GM12878 (cell line): ENCODE measurements at regions not wholly inside any gene's neighbourhood (a gene's known extent, or its start where the extent isn't known, plus 50 kb on each side); places are given as distances from the start of the nearest gene placed in this dataset.

Experiments
- ATAC-seq: fragments of 200-7000 bp; cut with Tn5 transposase; 3 replicates; pipeline ENCODE4 v1.9.1; 2020; ENCODE audit warnings: mild to moderate bottlenecking, moderate library complexity
- BruUV-seq: library from RNA; stranded (reverse); fragments of 400-500 nt; replicated peaks from 2 replicates; lab custom pipeline; 2021; lab: Mats Ljungman, UMichigan
- CTCF ChIA-PET: fragments of 300-600 bp; sonication (Branson Sonifier 250); formaldehyde crosslinking; extraction: SDS; loops from one replicate; lab custom pipeline; 2021; ENCODE audit warnings: inconsistent platforms; lab: Yijun Ruan, JAX
- POLR2A ChIA-PET: fragments of 350-600 bp; formaldehyde crosslinking; extraction: SDS; loops from one replicate; lab custom pipeline; 2021; ENCODE audit warnings: inconsistent platforms; lab: Charles Lee
- RAD21 ChIA-PET: fragments of 300-600 bp; sonication (Branson Sonifier 250); formaldehyde crosslinking; loops from one replicate; lab custom pipeline; 2023; ENCODE audit warnings: antibody characterized with exemption; ENCODE audit not compliant: unreplicated experiment; lab: Charles Lee
- SMC1A ChIA-PET: fragments of 300-600 bp; sonication (Branson Sonifier 250); formaldehyde crosslinking; loops from one replicate; lab custom pipeline; 2023; ENCODE audit not compliant: unreplicated experiment, uncharacterized antibody; lab: Charles Lee
- DNase-seq: peaks from one replicate; pipeline ENCODE4 v3.0.0-alpha.2; 2011; ENCODE audit warnings: low read depth, low spot score
- FAIRE-seq: peaks from 3 replicates; lab custom pipeline; 2011; peaks lifted over from hg19 to GRCh38; lab: Jason Lieb, UNC
- H2AFZ ChIP-seq: 2 replicates; pipeline ENCODE4 v1.6.0; 2011; ENCODE audit warnings: low read depth, low read length, control low read depth; ENCODE audit not compliant: control insufficient read depth
- H3K27ac ChIP-seq: 2 replicates; pipeline ENCODE4 v1.5.1; 2011; ENCODE audit warnings: control low read depth; ENCODE audit not compliant: control insufficient read depth, insufficient read depth
- H3K27me3 ChIP-seq, 2 experiments: replicated peaks in 1 of 2; 2 replicates each; pipeline versions ENCODE4 v1.6.0 to v1.6.1; 2011; ENCODE audit warnings: low read length in 1 of 2; ENCODE audit not compliant: control insufficient read depth in 2 of 2, insufficient read depth in 2 of 2
- H3K36me3 ChIP-seq, 2 experiments: 2 replicates each; pipeline ENCODE4 v1.5.1; 2011; ENCODE audit warnings: low read length in 1 of 2; ENCODE audit not compliant: control insufficient read depth in 2 of 2, insufficient read depth in 2 of 2
- H3K4me1 ChIP-seq: 2 replicates; pipeline ENCODE4 v1.6.1; 2011; ENCODE audit warnings: mild to moderate bottlenecking, low read length, moderate library complexity, mixed read lengths; ENCODE audit not compliant: control insufficient read depth, insufficient read depth
- H3K4me2 ChIP-seq: 2 replicates; pipeline ENCODE4 v1.6.0; 2011; ENCODE audit warnings: control low read depth; ENCODE audit not compliant: control insufficient read depth, insufficient read depth
- H3K4me3 ChIP-seq: fragments of 200-600 bp; sonication (generic); 2 replicates; pipeline ENCODE4 v1.5.1; 2016
- H3K79me2 ChIP-seq: 2 replicates; pipeline ENCODE4 v1.6.0; 2011; ENCODE audit warnings: low read length; ENCODE audit not compliant: control insufficient read depth, insufficient read depth
- H3K9ac ChIP-seq: 2 replicates; pipeline ENCODE4 v1.8.0; 2011; ENCODE audit warnings: low read length, control low read depth, mixed read lengths; ENCODE audit not compliant: control insufficient read depth, insufficient read depth
- H3K9me3 ChIP-seq: replicated peaks from 3 replicates; pipeline ENCODE4 v1.5.1; 2011; ENCODE audit warnings: mild to moderate bottlenecking, low read length; ENCODE audit not compliant: control insufficient read depth, insufficient read depth
- H4K20me1 ChIP-seq: 2 replicates; pipeline ENCODE4 v1.6.0; 2011; ENCODE audit not compliant: control insufficient read depth, insufficient read depth
- E2F8 ChIP-seq: fragments of 450-650 bp; IDR thresholded peaks from 2 replicates; pipeline ENCODE4 v1.6.1; 2018; ENCODE audit warnings: mild to moderate bottlenecking, low read depth, moderate library complexity; ENCODE audit not compliant: partially characterized antibody
- NFXL1 ChIP-seq: fragments of 450-650 bp; IDR thresholded peaks from 2 replicates; pipeline ENCODE4 v1.6.1; 2017; ENCODE audit warnings: antibody characterized with exemption, mild to moderate bottlenecking, borderline replicate concordance
- NR2C2 ChIP-seq: IDR thresholded peaks from 2 replicates; pipeline ENCODE4 v1.6.1; 2011; ENCODE audit warnings: borderline replicate concordance, low read depth; ENCODE audit not compliant: control insufficient read depth, insufficient read length
- RB1 ChIP-seq: fragments of 450-650 bp; formaldehyde crosslinking; IDR thresholded peaks from 2 replicates; pipeline ENCODE4 v1.6.1; 2017; ENCODE audit warnings: mild to moderate bottlenecking, borderline replicate concordance
- SMARCA5 ChIP-seq: fragments of 450-650 bp; IDR thresholded peaks from 2 replicates; pipeline ENCODE4 v1.6.1; 2017; ENCODE audit warnings: mild to moderate bottlenecking
- ZNF207 ChIP-seq: fragments of 450-650 bp; IDR thresholded peaks from 2 replicates; pipeline ENCODE4 v1.6.1; 2014; ENCODE audit warnings: antibody characterized with exemption, mild to moderate bottlenecking, borderline replicate concordance
- WGBS: methylation state at CpG from one replicate; pipeline ENCODE4 v1.1.6; 2016; ENCODE audit warnings: low lambda C conversion rate; ENCODE audit not compliant: insufficient replicate concordance, insufficient coverage; ENCODE audit errors: missing lambda C conversion rate; 5-methylcytosine and 5-hydroxymethylcytosine counted together
- in situ Hi-C: fragments of 300-500 bp; cut with MboI; formaldehyde crosslinking; loops from 9 replicates; pipeline ENCODE4 v1.14.3; 2018; ENCODE audit warnings: mixed read lengths
- intact Hi-C: fragments of 100-400 bp; cut with micrococcal nuclease; formaldehyde crosslinking; loops from one replicate; pipeline ENCODE4 v1.14.2; 2022; ENCODE audit not compliant: unreplicated experiment

DNA sequence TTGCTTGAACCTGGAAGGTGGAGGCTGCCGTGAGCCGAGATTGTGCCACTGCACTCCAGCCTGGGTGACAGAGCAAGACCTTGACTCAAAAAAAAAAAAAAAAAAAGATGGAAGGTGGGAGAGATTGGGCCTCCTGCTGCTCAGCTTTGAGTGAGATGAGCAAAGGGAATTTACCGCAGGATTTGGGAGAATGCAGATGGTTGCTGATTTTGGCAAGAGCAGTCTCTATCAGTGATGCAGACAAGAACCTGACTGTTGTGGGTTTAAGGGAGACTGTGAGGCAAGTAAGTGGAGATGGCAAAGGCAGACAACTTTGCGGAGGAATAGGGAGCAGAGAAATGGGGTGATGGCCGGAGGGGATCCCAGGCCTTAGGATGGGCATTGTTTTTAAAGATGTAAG, 1140.8 kb upstream of the AUTS2 start:
- ChIA-PET RAD21 (no interaction called here), SMC1A (no interaction called here), CTCF (no interaction called here), POLR2A (no interaction called here)
- no peak for FAIRE-seq
- in situ Hi-C loops, result no loop called here
- no peak for ATAC-seq
- no peak overlapping the region for H2AFZ ChIP-seq
- H3K36me3 ChIP-seq, result no peaks in the 10 kb centered on the region
- H3K79me2 ChIP-seq, result no peaks in the 10 kb centered on the region
- no peak for DNase-seq
- H3K27ac ChIP-seq, result no peak overlapping the region
- no peaks in the 10 kb centered on the region; the same call in 2 of the 3 replicates for H3K9me3 ChIP-seq
- 48% methylated on average over 3 of the region's 5 CpGs for WGBS
- no peaks in the 10 kb centered on the region for H3K27me3 ChIP-seq
- no peaks in the 10 kb centered on the region for H4K20me1 ChIP-seq
- no peak overlapping the region for H3K4me2 ChIP-seq
- no peaks in the 10 kb centered on the region for H3K4me1 ChIP-seq
- H3K4me3 ChIP-seq, result no peak overlapping the region
- no peak overlapping the region for H3K9ac ChIP-seq
- no TSS peak for BruUV-seq
- TF ChIP-seq NR2C2, result no peak
- TF ChIP-seq NFXL1, result no peak
- no peak for TF ChIP-seq RB1
- TF ChIP-seq ZNF207, result no peak
- TF ChIP-seq SMARCA5, result no peak
- TF ChIP-seq E2F8, result no peak
- intact Hi-C loops, result no loop called here
